ENCODE measurements at regions not wholly inside any gene's neighbourhood (a gene's known extent, or its start where the extent isn't known, plus 50 kb on each side); places are given as distances from the start of the nearest gene placed in this dataset.

DNA sequence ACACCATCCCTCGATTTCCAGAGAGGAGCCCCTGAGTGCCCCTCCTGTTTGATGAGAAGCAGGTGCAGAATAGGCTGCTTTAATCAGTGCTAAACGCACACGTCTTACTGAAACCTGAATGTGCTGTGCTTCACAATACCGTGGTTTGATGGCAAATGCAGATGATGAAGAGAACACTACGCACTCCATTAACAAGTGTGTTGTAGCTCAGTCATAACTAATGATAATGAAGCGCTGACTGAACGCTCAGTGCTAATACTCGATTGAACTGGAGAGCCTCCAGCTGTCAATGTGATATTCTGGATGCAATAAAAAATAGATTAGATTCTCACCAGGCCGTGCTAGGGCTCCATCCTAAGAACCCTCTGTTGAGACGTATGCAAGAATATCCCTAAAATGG lies 279.7 kb upstream of the PLPP4 start:
- Histone ChIP-seq H3K27ac (no peak overlapping the region), H3K4me3 (ENCODE audit: low read depth, low read length) (no peak overlapping the region), H3K27me3 (ENCODE audit: insufficient read depth, low read depth, severe bottlenecking) (no peaks in the 10 kb centered on the region), H3K9me3 (ENCODE audit: severe bottlenecking) (no peaks in the 10 kb centered on the region), H3K36me3 (no peaks in the 10 kb centered on the region)
- TF ChIP-seq, protein P1, sequence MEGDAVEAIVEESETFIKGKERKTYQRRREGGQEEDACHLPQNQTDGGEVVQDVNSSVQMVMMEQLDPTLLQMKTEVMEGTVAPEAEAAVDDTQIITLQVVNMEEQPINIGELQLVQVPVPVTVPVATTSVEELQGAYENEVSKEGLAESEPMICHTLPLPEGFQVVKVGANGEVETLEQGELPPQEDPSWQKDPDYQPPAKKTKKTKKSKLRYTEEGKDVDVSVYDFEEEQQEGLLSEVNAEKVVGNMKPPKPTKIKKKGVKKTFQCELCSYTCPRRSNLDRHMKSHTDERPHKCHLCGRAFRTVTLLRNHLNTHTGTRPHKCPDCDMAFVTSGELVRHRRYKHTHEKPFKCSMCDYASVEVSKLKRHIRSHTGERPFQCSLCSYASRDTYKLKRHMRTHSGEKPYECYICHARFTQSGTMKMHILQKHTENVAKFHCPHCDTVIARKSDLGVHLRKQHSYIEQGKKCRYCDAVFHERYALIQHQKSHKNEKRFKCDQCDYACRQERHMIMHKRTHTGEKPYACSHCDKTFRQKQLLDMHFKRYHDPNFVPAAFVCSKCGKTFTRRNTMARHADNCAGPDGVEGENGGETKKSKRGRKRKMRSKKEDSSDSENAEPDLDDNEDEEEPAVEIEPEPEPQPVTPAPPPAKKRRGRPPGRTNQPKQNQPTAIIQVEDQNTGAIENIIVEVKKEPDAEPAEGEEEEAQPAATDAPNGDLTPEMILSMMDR (IDR thresholded peaks at IDR 0.05; ENCODE audit: low read depth, low read length): no peak
- DNase-seq: no peak

DNA sequence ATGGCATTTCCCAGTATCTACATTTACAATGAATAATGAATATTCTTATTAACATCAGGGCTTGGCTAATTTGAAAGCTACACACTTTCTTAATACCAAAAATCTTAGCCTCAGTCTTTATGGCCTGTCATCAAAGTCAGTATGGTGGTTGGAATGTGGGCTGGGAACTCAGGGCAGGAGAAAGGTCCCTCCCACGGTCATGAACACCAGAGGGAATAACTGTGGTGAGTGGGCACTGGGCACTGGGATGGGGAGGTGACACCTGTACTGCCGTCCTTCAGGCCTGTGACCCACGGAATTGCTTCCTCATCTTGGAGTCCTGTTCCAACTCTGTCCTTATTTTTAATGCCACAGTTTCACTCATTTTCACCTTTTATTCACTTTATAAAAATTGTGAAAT lies 276.9 kb upstream of the PLPP4 start:
- no peaks in the 10 kb centered on the region for H3K9me3 ChIP-seq (ENCODE audit: severe bottlenecking)
- no peak overlapping the region for H3K27ac ChIP-seq
- H3K27me3 ChIP-seq (ENCODE audit: insufficient read depth, low read depth, severe bottlenecking): no peaks in the 10 kb centered on the region
- no peaks in the 10 kb centered on the region for H3K36me3 ChIP-seq
- H3K4me3 ChIP-seq (ENCODE audit: low read depth, low read length): no peak overlapping the region
- TF ChIP-seq, protein P1 (IDR thresholded peaks at IDR 0.05; ENCODE audit: low read depth, low read length): no peak
- DNase-seq: no peak

DNA sequence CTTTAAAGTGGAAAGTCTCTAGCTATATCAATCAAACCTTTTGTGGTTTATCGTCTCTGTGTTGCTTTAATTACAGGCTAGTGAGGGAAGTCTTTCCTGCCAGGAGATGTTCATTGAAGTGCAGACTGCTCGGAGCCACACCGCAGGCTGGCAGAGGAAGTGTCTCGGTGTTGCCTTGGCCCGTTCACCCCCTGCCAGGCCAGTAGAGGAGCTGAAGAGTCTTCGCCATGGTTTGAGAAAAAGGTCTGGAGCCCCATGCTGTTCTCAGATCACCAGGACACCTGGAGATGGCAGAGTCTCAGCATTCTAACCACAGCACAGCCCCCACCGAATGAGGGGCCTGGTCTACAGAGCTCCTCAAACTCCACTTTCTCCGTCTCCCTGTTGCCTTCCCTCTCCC lies 275.9 kb upstream of the PLPP4 start:
- Histone ChIP-seq H3K27me3 (ENCODE audit: insufficient read depth, low read depth, severe bottlenecking) (no peaks in the 10 kb centered on the region), H3K36me3 (no peaks in the 10 kb centered on the region), H3K9me3 (ENCODE audit: severe bottlenecking) (no peaks in the 10 kb centered on the region), H3K4me3 (ENCODE audit: low read depth, low read length) (no peak overlapping the region), H3K27ac (no peak overlapping the region)
- TF ChIP-seq, protein P1 (IDR thresholded peaks at IDR 0.05; ENCODE audit: low read depth, low read length): no peak
- DNase-seq: no peak

DNA sequence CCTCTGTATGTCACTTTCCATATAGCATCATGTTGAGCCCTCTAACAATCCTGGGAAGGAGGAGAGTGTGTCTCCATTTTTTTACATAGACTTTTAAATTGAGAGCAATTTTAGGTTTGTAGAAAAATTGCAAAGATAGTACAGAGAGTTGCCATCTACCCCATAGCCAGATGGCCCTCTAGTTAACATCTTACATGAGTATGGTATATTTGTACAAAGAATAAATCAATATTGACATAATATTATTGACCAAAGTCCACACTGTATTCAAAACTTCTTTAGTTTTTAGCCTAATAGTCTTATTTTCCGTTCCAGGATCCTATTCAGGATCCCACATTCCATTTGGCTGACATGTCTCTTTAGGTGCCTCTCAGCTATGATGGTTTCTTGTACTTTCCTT lies 274.6 kb upstream of the PLPP4 start:
- Histone ChIP-seq H3K27me3 (ENCODE audit: insufficient read depth, low read depth, severe bottlenecking) (no peaks in the 10 kb centered on the region), H3K9me3 (ENCODE audit: severe bottlenecking) (no peaks in the 10 kb centered on the region), H3K36me3 (no peaks in the 10 kb centered on the region), H3K27ac (no peak overlapping the region), H3K4me3 (ENCODE audit: low read depth, low read length) (no peak overlapping the region)
- no peak for DNase-seq
- TF ChIP-seq, protein P1 (IDR thresholded peaks at IDR 0.05; ENCODE audit: low read depth, low read length): no peak

DNA sequence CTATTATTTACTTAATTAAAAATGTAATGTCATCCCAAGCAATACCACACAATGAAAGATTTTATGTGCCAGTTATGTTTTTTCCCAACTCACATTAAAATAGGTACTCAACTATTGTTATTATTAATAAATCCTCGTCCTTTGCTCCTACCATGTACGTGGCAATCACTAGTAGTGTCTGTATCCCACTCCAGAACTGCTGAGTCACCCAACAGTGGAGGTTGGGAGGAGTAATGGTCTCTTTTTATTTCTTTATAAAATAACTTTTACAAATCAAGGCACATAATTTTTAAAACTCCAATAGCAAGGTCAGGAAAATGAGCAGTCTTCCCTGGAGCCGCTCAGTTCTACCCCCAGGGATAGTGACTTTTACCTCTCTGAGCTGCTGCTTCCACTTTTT lies 273.5 kb upstream of the PLPP4 start:
- Histone ChIP-seq H3K36me3 (no peaks in the 10 kb centered on the region), H3K4me3 (ENCODE audit: low read depth, low read length) (no peak overlapping the region), H3K27ac (no peak overlapping the region), H3K27me3 (ENCODE audit: insufficient read depth, low read depth, severe bottlenecking) (no peaks in the 10 kb centered on the region), H3K9me3 (ENCODE audit: severe bottlenecking) (no peaks in the 10 kb centered on the region)
- TF ChIP-seq, protein P1 (IDR thresholded peaks at IDR 0.05; ENCODE audit: low read depth, low read length): no peak
- DNase-seq: no peak

DNA sequence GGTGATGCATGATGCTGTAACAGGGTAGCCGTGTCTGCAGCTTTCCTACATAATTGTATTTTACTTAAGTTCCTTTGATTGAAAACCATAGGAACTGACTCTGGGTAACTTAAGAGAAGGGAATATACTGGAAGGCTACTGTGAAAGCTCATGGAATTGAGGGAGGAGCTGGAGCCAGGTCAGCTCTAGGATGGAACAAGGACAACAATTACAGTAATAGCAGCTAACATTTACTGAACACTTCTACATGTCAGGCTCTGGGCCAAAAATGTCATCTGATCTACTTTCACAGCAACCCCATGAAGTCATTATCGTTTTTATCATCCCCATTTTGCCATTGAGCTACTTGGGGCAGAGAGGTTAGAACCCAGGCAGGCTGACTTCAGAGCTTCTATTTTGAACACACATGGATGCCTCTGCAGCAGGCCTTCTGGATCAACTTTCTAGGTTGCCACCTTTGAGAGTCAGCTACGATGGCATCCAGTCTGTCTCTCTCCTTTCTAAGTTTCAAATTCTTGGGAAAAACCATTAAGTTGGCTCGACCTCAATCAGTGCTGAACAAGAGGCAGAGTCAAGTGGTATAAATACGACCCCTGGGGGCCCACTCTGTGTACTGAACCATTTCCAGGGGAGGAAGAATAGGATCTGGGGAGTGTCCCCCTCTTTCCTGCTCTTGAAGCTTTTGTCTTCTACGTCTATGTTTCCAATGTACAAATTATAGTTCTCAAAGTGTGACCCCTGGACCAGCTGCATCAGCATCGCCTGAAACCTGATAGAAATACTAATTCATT lies 272.3 kb upstream of the PLPP4 start:
- no peak overlapping the region for H3K27ac ChIP-seq
- H3K36me3 ChIP-seq: no peaks in the 10 kb centered on the region
- H3K9me3 ChIP-seq (ENCODE audit: severe bottlenecking): no peaks in the 10 kb centered on the region
- no peak for DNase-seq
- TF ChIP-seq, protein P1 (IDR thresholded peaks at IDR 0.05; ENCODE audit: low read depth, low read length): no peak
- H3K4me3 ChIP-seq (ENCODE audit: low read depth, low read length): no peak overlapping the region
- H3K27me3 ChIP-seq (ENCODE audit: insufficient read depth, low read depth, severe bottlenecking): no peaks in the 10 kb centered on the region

Measured in WERI-Rb-1 (cell line).